DMS53 treated with DMSO at 0.1 percent for 48 hours (cell line): ENCODE measurements at regions not wholly inside any gene's neighbourhood (a gene's known extent, or its start where the extent isn't known, plus 50 kb on each side); places are given as distances from the start of the nearest gene placed in this dataset.

Experiments
- DNase-seq: peaks from one replicate; lab custom pipeline; 2025; ENCODE audit not compliant: unreplicated experiment; lab: John Stamatoyannopoulos, UW

DNA sequence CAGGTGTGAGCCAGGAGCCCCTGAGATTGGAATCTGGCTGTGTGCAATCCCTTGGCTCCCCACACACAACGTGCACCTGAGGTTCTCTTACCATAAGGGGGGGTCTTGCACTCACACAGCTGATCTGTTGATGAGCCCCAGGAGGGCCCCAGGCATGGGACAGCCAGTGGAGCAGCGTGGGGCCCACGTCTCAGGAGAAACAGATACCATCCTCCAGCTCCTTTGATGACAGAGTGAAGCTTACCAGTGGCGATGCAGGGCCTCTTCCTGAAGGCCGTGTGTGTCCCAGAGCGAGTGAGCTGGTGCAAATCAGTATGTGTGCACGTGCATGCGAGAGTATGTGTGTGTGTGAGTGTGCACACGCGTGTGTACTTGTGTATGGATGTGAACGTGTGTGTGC is 287.4 kb downstream of the IRX1 start:
- DNase-seq, result no peak

DNA sequence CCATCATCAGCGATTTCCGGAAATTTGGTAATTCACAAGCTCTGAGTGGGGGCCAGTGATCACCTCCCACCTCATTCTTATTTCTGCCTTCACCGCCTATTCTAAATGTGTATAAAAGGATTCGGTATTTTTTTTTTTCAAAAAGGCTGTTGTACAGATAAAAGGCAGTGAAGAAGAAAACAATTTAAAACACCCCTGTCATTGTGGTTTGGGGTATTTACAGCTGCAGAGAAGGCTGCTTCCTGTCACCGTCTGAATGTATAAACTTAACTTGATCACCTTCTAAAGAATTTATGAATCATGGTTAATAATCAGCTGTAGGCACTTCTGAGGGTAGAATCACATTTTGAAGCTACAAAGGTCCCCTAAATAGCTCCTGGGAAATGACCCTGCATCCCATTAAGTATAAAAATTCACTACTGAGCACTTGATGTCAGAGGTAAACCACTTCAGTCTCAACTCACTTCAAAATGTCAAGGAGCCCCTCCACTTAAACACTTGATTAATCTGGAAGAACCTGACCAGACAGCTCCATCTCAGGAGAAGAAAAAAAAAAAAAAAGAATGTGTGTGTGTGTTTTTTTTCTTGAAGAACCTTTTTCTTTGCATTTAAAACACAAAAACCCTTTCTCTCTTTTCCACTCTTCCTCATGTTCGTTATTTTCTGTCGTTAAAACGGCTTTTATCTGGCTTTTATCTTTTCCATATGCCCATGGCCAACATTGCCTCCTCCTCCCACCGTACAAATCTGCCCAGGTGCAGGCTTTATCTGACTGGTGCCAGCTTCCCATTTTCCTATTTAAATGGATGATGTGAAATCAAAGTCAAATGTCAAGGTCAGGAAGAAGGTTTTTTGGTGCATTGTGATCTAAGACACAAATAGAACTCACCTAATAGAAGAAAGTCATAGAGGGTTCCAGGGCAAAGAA is 291.2 kb downstream of the IRX1 start:
- DNase-seq, result no peak

DNA sequence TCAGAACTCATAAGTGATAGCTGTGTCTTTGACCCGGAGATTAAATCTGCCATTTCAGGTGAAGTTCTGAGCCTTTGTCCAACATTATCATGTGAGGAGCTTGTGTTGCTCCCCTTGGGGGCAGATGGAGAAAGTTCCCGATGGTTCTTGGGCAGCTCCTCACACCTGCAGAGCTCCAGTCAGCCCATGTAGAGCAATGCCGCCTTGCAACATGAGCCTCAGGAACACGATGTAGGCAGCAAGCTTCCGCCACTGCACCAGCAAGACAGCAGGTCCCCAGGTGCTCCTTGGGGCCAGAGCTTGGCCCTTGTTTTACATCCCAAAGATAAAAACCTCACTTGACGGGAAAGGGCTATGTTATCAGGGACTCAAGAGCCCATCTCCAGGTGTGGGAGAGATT is 292.7 kb downstream of the IRX1 start:
- DNase-seq, result no peak

DNA sequence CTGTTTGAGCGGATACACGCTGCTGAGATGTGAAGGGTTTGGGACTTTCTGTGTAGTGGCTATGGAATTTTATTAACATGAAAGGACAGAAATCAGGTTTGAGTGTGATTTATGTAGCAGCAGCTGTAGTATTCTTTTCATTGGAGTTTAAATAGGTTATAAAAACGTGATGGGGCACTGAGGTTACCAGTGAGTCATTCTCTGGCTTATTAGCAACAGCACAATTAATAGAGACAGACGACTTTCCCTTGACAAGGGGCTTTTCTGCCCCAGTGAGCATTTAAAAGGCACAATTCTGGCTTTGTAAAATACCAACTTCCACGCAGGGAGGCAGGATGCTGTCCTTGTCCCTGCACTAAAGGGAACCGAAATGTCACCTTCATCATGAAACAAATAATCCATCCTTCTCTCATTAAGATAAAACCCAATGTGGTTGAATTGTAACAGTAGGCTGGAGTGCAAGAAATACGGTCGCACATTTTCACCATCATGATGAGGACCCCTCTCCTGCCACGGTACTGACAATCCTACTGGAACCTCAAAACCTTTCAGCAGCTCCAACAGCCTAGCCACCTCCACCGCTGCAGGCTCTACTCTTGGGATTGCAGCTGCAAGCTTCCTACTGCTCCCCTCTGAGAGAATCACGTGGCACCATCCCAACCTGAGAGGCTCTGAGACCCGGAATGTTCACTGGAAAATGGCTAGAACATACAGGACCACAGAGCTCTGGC is 293.9 kb downstream of the IRX1 start:
- no peak for DNase-seq

DNA sequence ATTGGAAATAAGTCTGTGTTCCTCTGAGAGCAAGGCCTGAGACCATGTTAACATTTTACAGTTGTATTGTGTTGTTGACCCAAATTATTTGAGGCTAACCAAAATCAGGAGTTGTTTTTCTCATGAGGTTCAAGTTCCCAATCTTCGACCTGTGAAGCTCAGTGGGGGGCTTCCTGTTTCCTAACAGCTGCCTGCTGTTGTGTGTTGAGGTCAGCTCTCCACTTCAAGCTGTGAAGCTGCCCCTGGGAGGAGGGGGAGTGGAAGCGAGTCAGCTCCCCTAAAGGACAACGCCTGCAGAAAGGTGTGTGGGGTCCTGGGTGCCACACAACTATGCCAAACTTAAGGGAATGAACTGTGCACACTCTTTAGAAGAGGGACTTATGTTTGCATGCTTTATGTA is 295.5 kb downstream of the IRX1 start:
- DNase-seq, result no peak

DNA sequence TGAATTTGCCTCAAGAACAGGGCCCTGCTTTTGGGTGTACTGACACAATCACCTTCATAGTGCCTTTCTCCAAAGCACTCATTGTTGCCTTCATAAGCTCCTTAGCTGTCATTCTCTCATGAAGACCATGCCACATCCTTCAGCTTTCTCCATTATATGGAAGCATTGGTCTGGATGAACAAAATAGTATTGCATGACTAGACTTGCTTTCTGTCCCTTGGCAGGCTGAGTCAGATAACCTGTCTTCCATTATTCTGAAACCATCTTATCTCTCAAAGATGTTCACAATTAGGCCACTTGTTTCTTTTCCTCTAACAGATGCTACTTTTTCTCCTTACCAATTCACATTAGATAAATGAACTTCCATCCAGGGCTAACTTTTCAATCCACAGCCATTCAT is 297.9 kb downstream of the IRX1 start:
- no peak for DNase-seq

DNA sequence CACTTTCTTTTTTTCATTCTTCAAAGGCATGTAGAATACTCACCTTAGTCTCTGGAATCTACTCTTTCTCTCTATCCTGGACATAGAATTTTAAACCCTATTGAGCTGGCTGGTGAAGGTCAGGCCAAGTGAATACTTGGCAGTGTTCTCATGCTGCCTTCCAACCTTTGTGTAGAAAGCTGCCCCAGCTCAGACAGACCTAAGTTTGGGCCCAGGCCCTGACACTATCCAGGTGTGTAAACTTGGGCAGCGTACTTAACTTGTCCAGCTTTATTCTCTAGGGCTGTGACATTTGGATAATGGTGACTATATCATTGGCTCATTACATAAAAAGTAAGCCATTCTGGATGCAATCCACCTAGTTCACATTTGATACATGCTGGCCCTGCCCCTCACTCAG is 298.3 kb downstream of the IRX1 start:
- no peak for DNase-seq

DNA sequence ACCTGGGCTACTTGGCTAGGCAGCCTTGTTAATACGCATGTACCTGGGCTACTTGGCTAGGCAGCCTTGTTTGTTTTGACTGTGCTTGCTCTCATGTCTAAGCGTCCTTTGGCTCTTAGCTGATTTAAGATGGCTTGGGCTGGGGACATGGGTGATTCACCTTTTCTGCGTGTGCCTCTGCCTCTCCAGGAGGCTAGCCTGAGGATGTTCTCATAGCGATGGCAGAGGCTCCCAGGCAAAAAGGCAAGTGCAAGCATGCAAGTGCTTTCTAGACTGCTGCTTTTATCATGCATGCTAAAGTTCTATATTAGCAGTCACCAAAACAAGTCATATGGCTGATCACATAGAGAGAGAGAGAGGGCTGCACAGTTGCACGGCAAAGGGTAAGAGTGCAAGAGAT is 300.5 kb downstream of the IRX1 start:
- DNase-seq, result no peak

DNA sequence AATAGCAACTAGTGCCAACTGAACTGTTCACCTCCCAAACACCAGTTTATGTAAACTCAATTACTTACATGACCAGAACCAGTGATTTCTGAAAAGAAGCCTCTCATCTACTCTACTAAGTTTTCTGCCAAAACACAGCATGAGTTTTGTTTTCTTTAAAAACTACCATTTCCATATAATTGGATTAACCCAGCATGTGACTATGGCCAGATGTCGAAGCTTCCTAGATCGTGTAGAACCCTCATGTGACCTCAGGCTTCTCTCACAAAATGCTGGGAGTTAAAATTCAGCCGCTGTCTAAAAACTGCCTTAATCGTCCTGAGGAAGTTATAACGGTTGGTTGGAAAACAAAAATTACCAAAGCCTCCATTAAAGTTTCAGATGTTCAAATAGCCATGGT is 303.5 kb downstream of the IRX1 start:
- DNase-seq, result no peak

DNA sequence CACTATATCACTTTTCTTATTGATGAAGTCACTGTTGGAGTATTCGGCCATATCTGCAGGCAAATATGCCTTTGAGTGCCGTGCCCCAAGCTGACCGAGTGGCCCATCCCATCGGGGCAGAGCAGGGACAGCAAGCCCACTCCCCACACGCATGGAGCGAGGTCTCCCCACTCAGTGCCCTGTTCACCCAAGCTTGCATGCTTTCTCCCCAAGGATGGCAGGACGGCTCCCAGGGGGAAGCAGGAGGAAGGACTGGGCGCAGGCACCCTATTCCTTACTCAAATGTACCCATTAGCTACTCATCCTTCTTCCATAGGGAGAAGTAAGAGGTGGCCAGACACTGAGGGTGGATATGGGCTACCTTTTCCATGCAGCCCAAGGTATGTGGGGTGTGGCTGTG is 309.0 kb downstream of the IRX1 start:
- no peak for DNase-seq

DNA sequence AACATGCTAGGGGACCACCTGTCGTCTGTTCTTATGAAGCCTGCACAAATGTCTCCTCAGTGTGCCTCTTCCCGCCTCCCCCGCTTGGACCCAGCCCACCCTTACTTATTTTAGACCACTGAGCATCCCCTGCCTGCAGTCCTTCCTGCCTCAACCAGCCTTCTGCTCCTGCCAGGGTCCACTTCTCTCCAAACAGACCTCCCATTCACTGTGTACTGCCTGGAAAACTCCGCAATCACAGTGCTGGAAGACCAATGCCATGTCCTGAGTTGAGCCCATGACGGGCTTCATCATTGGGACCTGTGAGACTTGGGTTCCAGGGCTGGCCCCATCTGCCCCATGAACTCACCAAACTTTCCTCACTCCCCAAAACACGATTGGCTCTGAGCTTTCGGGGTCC is 309.4 kb downstream of the IRX1 start:
- DNase-seq, result no peak

DNA sequence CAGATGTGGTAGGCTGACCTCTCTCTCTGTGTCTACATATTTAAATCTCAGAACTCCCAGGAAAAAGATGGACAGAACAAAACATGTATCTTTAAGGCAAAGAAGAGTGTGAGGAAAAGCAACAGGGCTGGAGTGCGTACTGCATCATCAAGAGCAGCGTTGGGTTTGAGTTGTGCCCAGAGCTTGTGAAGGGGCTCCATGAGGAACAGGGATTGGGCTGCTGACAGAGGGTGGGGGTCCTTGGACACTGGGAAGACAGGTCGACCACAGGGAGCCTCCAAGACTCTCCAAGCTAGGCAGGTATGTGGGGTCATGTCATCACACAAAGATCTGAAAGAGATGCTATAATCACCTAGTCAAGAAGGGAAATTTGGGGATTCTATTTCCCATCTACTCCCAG is 309.9 kb downstream of the IRX1 start:
- DNase-seq, result no peak

DNA sequence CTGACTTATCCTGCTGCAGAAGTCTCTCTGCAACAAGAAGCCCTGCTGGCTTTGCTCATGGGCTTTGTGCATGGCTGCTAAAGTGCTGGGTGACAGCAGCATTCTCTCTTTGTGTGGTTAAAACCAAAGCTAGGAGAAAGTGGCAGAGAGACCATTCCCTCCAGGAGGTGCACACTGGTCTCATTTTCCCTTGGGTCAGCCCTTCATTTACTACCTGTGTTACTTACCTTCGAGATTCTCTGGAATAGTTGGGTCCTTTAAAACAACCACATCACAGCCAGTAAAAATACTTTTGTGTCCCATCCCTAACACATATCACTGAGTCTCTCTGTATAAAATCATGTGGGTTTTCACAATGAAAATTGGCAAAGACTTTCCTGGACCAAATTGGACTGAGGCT is 315.5 kb downstream of the IRX1 start:
- DNase-seq, result no peak

DNA sequence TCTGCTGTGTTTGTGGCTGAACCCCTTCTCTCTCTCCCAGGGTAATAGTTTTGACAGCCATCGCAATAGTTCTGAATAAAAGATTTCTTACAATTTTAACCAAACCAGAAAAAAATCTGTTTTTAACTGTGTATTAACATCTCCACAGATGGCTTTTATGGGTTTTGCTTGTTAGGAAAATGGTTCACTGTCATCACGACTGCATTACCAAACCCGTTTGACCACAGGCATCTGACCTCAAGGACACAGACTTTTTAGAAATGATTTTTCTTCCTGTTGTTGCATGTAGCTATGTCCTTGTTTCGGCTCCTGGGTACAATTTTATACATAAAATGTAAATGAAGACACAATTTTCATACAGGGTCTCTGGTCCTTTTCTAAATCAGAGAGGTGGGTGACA is 316.1 kb downstream of the IRX1 start:
- DNase-seq, result no peak

DNA sequence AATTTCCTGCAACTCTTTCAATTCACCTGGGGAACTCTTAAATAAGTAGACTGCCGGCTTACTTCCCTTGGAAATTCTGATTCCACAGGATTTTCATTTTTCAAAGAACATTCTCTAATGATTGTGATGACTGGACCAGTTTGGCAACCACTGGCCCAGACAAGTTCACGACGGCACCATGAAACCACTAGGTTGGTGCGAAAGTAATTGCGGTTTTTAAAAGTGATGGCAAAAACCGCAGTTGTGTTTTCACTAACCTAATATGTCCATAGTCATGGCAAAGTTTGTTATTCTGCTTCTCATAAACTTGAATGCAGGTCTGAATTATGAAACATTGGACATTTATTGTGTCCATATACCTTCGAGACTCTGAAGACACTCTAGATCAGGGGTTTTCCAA is 317.2 kb downstream of the IRX1 start:
- DNase-seq, result no peak

DNA sequence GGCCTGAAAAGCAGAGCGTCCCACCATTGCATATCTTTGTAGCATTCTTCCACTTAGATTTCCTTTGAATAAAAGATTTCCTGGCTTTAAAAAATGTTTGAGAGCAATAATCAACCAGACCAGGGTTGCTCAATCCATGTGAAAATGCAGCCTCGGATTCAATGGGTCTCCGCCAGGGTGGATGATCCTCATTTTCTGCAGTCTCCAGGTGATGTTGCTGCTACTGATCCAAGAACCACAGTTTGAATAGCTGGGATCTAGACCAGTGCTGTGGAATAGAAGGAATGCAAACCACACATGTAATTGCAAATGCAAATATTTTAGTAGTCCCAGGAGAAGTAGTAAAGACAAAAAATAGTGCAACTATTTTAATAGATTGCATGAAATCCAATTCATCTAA is 317.6 kb downstream of the IRX1 start:
- no peak for DNase-seq

DNA sequence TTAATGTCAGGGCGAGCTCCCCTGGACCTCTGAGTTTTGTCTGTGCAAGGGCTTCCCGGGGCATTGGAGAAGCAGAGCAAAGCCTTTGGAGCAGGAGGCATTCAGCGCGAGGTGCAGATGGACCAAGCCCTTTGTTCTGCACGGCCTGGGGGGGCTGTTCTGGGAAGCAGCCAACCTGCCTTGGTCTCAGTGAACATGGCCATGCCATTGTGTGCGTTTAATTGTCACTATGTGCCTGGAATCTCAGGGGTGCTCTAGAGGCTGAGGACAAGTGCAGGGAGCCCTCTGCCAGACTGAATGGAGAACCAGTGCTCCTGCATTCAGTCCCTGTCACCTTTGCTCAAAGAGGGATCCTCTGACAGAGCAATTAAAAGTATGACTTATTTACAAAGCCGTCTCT is 329.4 kb downstream of the IRX1 start:
- DNase-seq, result no peak

DNA sequence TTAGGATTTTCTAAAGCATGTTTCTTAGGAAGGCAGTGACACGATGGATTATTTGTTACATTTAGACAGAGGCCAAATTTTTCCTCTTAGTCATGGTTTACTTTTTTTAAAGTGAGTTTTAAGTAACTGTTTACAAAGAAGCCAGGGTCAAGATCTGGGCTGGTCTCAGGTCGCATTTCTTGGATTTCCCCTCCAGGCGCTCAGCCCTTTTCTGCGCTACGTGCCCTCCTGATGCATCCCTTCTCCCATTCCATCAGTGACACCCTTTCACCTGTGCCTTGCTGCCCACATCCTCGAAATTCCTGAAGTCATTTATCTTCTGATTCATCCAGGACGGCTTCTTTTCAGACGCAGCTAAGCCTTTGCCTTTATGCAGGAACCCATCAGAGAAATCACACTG is 330.3 kb downstream of the IRX1 start:
- no peak for DNase-seq

DNA sequence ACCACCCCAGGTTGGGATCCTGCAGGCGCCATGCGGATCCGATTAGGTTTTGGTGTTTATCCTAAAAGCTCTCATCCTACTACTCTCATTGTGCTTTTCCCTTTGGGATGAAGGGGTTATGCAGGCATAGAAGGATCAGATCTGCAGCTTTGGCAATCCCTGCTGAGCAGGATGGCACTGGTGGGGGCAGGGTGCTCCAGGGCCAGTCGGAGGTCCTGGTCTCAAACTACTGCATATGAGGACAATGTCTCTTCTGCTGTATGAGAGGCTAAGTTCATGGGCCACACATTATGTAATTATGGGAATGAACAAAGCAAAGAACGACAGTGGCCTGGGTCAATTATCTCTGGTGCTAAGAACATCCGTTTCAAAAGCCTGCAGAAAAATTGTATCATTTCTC is 334.2 kb downstream of the IRX1 start:
- no peak for DNase-seq

DNA sequence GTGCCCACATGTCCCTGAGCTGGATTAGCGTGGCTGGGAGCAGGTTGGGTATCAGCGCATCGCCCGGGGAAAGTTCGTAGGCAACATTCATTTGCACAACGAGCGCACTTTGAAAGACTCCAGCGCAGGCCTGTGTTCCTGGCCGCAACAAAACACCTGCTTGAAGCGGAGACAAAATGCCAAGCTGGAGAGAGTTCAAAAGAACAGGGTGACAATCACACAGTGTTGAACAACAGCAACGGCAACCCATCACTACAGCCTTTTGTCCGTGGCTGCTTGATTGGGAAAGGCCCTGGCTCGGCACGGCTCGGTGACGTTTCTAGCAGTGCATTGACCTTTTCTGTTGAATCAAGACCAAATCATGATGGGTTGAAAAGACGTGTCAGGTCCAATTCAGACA is 336.3 kb downstream of the IRX1 start:
- DNase-seq, result no peak

DNA sequence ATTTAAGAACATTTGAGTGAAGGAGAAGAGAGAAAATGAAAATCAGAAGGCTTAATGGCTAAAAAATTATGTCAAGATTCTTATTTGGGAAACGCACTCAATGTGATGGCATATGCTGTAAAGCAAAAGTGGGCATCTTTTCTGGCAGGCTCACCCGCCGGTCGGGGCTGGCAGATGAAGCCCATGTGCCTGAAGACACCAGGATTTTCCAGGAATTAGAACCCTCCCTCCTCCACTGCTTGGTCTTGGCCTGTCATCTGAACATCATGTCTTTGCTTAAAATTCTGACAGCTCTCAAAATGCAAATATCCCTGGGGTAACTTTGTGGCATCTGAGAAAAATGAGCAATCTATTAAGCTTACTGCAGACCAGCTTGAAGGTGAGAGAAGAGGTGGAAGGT is 337.9 kb downstream of the IRX1 start:
- DNase-seq, result no peak

DNA sequence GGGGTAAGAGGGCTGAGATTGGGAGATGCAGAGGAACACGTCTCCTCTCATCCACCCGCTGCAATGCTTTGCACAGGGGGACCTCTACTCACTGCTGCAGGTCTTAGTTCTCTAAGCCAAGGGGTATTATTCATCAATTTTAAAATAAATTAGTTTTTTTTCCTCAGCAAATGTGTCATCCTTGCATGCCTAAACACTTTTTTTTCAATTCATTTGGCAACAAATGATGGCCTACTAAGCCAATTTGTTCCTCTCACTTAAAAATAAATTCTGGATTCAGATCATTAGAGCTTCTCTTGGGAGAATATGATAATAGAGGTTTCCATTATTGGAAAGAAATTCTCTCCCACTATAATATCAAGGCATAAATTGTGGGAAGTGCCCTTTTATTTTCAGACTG is 338.3 kb downstream of the IRX1 start:
- DNase-seq, result no peak

DNA sequence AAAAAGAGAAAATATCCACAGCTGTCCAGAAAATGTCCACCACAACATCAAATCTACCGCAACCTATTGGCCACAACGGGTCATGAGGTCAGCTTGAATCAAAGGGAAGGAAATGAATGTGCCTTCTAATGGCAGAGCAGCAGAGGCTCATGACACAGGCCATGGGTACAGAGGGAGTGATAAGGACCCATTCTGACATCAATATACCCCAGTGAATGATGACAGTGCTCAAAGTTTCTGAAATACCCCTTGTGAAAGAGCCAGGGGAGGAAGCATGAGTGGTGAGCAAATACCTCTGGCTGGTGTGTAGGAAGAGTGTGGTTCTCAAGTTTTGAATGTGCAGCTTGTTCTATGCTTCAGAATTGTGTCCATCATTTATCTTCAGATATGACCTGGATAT is 348.2 kb downstream of the IRX1 start:
- no peak for DNase-seq
